ENCODE measurements at regions not wholly inside any gene's neighbourhood (a gene's known extent, or its start where the extent isn't known, plus 50 kb on each side); places are given as distances from the start of the nearest gene placed in this dataset.

DNA sequence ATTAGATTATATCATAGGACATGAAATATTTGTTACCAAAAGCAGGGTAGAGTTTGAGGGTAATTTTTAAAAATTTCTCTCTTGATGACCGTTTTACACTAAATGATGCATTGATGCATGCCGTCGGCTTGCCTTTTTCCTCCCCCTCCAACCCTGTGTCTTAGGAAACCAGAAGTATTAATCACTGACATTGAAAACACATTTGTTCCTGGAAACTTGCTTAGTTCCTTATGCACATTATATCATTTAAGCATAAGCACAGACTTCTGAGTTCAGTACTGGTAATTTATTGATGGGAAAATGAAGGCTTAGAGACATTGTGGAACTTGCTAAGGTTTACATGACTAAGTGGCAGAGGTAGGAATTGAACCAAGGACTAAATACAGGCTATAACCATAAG, 206.3 kb upstream of the SPHKAP start:
- intact Hi-C loops (cut with micrococcal nuclease): no loop called here
- ChIA-PET POLR2A (ENCODE audit: partially characterized antibody) (no interaction called here), CTCF (ENCODE audit: partially characterized antibody) (no interaction called here)
- Histone ChIP-seq H3K36me3 (ENCODE audit: insufficient read depth, low read length) (no peaks in the 10 kb centered on the region), H3K27me3 (ENCODE audit: insufficient read depth, low read length) (no peaks in the 10 kb centered on the region), H3K9me3 (ENCODE audit: control insufficient read depth in 1 of 2, low read length in 2 of 2) (no peaks in the 10 kb centered on the region), H3K4me3 (ENCODE audit: low read length in 2 of 2) (no peak overlapping the region), H3K27ac (ENCODE audit: low read depth, low read length) (no peak overlapping the region), H3K4me1 (ENCODE audit: insufficient read depth, low read length) (no peaks in the 10 kb centered on the region)
- H3K4me3 Mint-ChIP-seq: no peak overlapping the region
- H3K27ac Mint-ChIP-seq: no peak overlapping the region
- H3K9me3 Mint-ChIP-seq: peaks cover 2 to 11% (median 4%) of the 10 kb centered on the region in 8 donors
- no peak for DNase-seq
- H3K36me3 Mint-ChIP-seq: no peaks in the 10 kb centered on the region
- H3K27me3 Mint-ChIP-seq: no peaks in the 10 kb centered on the region
- no peaks in the 10 kb centered on the region for H3K4me1 Mint-ChIP-seq

DNA sequence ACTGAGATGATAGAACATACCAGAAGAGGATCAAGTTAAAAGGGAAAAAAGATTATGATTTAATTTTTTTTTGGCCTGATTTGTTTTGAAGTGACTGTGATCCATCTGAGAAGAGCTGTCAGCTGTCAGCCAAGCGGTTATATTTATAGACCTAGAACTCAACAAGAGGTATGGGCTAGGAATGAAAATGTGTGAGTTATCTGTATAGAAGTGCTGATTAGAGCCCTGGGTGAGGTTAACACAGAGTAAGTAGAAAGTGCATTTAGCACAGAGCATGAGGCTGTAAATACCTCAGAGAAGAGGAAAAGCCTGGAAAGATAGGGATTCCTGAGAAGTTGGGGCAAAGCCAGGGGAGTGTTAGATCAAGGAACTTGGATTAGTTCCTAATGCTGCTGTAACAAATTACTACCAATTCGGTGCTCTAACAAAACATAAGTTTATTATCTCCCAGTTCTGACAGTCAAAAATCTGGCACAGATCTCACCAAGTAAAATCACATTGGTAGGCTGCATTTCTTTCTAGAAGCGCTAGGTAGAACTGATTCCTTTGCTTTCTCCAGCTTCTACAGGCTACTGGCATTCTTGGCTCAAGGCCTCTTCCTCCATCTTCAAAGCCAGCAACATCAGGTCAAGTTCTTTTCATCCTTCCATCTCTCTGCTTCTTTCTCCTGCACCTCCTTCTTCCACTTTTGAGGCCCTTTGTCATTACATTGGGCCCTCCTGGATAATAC, 197.4 kb upstream of the SPHKAP start:
- no peaks in the 10 kb centered on the region for H3K4me1 ChIP-seq (ENCODE audit: insufficient read depth, low read length)
- no peak overlapping the region for H3K27ac ChIP-seq (ENCODE audit: low read depth, low read length)
- H3K4me3 ChIP-seq (ENCODE audit: low read length in 2 of 2): no peak overlapping the region
- H3K4me1 Mint-ChIP-seq: no peaks in the 10 kb centered on the region
- H3K4me3 Mint-ChIP-seq: no peak overlapping the region
- no peaks in the 10 kb centered on the region for H3K36me3 ChIP-seq (ENCODE audit: insufficient read depth, low read length)
- H3K36me3 Mint-ChIP-seq: no peaks in the 10 kb centered on the region
- no peaks in the 10 kb centered on the region for H3K27me3 ChIP-seq (ENCODE audit: insufficient read depth, low read length)
- H3K27me3 Mint-ChIP-seq: no peaks in the 10 kb centered on the region
- no peak for DNase-seq
- no peak overlapping the region for H3K27ac Mint-ChIP-seq
- ChIA-PET CTCF (ENCODE audit: partially characterized antibody) (no interaction called here), POLR2A (ENCODE audit: partially characterized antibody) (no interaction called here)
- intact Hi-C loops (cut with micrococcal nuclease): no loop called here
- H3K9me3 ChIP-seq (ENCODE audit: control insufficient read depth in 1 of 2, low read length in 2 of 2): no peaks in the 10 kb centered on the region
- H3K9me3 Mint-ChIP-seq: peaks cover 0 to 4% (median 0%) of the 10 kb centered on the region in 8 donors

DNA sequence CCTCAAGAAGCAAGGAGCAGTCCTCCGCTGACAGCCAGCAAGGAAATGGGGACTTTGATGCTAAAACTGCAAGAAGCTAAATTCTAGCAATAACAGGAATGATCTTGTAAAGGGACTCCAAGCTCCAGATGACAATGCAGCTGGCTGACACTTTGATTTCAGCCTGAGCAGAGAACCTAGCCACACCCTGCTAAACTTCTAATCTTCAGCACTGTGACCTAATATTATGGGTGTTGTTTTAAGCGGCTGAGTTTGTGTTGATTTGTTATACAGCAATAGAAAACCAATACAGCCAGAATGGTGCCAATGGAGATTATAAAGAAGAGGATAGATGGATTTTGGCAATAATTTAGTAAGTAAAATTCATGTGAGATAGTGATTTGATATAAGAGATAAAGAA, 196.7 kb upstream of the SPHKAP start:
- Mint-ChIP-seq H3K27me3 (no peaks in the 10 kb centered on the region), H3K36me3 (no peaks in the 10 kb centered on the region), H3K9me3 (peaks cover 0 to 4% (median 0%) of the 10 kb centered on the region in 8 donors), H3K4me3 (no peak overlapping the region), H3K4me1 (no peaks in the 10 kb centered on the region), H3K27ac (no peak overlapping the region)
- H3K36me3 ChIP-seq (ENCODE audit: insufficient read depth, low read length): no peaks in the 10 kb centered on the region
- intact Hi-C loops (cut with micrococcal nuclease): no loop called here
- no peaks in the 10 kb centered on the region for H3K9me3 ChIP-seq (ENCODE audit: control insufficient read depth in 1 of 2, low read length in 2 of 2)
- DNase-seq: no peak
- POLR2A ChIA-PET (ENCODE audit: partially characterized antibody): no interaction called here
- H3K27ac ChIP-seq (ENCODE audit: low read depth, low read length): no peak overlapping the region
- H3K4me1 ChIP-seq (ENCODE audit: insufficient read depth, low read length): no peaks in the 10 kb centered on the region
- CTCF ChIA-PET (ENCODE audit: partially characterized antibody): no interaction called here
- H3K27me3 ChIP-seq (ENCODE audit: insufficient read depth, low read length): no peaks in the 10 kb centered on the region
- H3K4me3 ChIP-seq (ENCODE audit: low read length in 2 of 2): no peak overlapping the region

DNA sequence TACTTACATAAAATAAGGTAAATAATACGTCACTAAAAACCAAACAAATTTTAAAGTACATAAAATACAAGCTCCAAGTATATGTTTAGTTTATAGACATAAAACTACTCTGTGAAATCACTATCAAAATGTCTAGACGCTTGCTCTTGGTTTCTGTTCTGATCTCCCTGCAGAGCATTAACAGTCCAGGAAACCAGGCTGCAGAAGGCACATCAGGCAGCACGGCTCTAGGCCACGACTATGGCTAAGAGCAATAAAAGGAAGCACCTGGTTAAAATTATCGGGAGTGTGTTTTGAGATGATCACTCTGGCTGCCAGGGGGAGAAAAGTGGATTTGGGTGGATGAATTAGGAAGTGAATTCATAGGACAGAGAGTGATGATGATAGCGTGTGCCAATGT, 196.0 kb upstream of the SPHKAP start:
- Mint-ChIP-seq H3K9me3 (peaks cover 0 to 4% (median 0%) of the 10 kb centered on the region in 8 donors), H3K4me1 (no peaks in the 10 kb centered on the region), H3K36me3 (no peaks in the 10 kb centered on the region), H3K27ac (no peak overlapping the region), H3K4me3 (no peak overlapping the region), H3K27me3 (no peaks in the 10 kb centered on the region)
- CTCF ChIA-PET (ENCODE audit: partially characterized antibody): no interaction called here
- Histone ChIP-seq H3K27me3 (ENCODE audit: insufficient read depth, low read length) (no peaks in the 10 kb centered on the region), H3K27ac (ENCODE audit: low read depth, low read length) (no peak overlapping the region), H3K4me1 (ENCODE audit: insufficient read depth, low read length) (no peaks in the 10 kb centered on the region), H3K4me3 (ENCODE audit: low read length in 2 of 2) (no peak overlapping the region), H3K36me3 (ENCODE audit: insufficient read depth, low read length) (no peaks in the 10 kb centered on the region), H3K9me3 (ENCODE audit: control insufficient read depth in 1 of 2, low read length in 2 of 2) (no peaks in the 10 kb centered on the region)
- DNase-seq: no peak
- POLR2A ChIA-PET (ENCODE audit: partially characterized antibody): no interaction called here
- intact Hi-C loops (cut with micrococcal nuclease): no loop called here

DNA sequence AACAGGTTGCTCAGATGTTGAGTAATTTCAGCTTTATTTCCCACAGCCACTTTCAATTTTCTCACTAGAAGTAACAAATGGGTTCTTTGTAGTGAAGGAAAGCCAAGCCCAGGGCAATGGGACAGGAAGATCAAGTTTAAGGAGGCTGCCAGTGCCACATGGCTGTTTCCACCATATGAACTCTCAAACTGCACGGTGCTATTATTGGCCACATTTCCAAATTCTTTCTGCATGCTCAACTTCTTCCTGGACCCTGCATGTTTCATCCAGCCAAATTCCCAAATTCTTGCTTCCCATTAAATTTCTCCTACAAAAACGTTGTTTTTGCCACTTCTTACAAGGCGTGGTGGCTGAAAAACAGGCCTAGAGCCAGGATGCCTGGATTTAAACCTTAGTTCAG, 193.3 kb upstream of the SPHKAP start:
- CTCF ChIA-PET (ENCODE audit: partially characterized antibody): no interaction called here
- H3K36me3 Mint-ChIP-seq: no peaks in the 10 kb centered on the region

DNA sequence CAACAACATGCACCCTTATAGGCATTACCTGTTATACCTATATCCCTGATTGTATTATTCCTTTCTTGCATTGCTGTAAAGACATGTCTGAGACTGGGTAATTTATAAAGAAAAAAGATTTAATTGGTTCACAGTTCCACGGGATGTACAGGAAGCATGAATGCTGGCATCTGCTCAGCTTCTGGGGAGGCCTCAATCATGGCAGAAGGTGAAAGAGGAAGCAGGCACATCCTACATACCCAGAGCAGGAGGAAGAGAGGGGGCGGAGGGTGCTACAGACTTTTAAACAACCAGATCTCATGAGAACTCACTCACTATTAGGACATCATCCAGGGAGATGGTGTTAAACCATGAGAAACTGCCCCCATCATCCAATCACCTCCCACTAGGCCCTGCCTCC, 191.7 kb upstream of the SPHKAP start:
- POLR2A ChIA-PET (ENCODE audit: partially characterized antibody): no interaction called here
- CTCF ChIA-PET (ENCODE audit: partially characterized antibody): no interaction called here

More for the DNA sequence above, 193.3 kb upstream of the SPHKAP start:
- H3K4me3 ChIP-seq (ENCODE audit: low read length in 2 of 2): no peak overlapping the region
- H3K9me3 ChIP-seq (ENCODE audit: control insufficient read depth in 1 of 2, low read length in 2 of 2): no peaks in the 10 kb centered on the region
- no peak overlapping the region for H3K27ac Mint-ChIP-seq
- POLR2A ChIA-PET (ENCODE audit: partially characterized antibody): no interaction called here
- no peak overlapping the region for H3K27ac ChIP-seq (ENCODE audit: low read depth, low read length)
- peaks cover 0 to 5% (median 1%) of the 10 kb centered on the region in 8 donors for H3K9me3 Mint-ChIP-seq
- DNase-seq: no peak
- H3K27me3 ChIP-seq (ENCODE audit: insufficient read depth, low read length): no peaks in the 10 kb centered on the region
- H3K4me1 ChIP-seq (ENCODE audit: insufficient read depth, low read length): no peaks in the 10 kb centered on the region
- intact Hi-C loops (cut with micrococcal nuclease): no loop called here
- H3K36me3 ChIP-seq (ENCODE audit: insufficient read depth, low read length): no peaks in the 10 kb centered on the region
- H3K4me3 Mint-ChIP-seq: no peak overlapping the region
- H3K27me3 Mint-ChIP-seq: no peaks in the 10 kb centered on the region
- H3K4me1 Mint-ChIP-seq: no peaks in the 10 kb centered on the region

DNA sequence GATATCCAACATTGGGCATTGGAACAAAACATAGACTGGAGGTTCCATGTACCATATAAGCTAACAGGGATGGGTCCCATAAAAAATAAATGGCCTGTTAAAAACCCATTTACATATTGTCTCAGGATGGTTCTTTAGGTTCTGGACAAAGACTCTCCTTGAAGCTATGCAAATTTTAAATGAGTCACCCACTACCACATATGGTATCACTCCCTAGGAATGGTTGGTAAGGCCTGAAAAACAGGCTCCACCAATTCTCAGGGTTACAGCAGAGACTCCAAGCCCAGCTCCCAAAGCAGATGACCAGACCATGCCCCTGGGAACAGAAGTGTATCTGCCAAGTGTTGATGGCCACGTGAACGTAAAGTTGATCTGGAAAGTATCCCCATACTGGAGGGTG, 190.7 kb upstream of the SPHKAP start:
- H3K27ac Mint-ChIP-seq: no peak overlapping the region
- H3K36me3 Mint-ChIP-seq: no peaks in the 10 kb centered on the region
- no peaks in the 10 kb centered on the region for H3K27me3 Mint-ChIP-seq
- Histone ChIP-seq H3K9me3 (ENCODE audit: control insufficient read depth in 1 of 2, low read length in 2 of 2) (no peaks in the 10 kb centered on the region), H3K4me3 (ENCODE audit: low read length in 2 of 2) (no peak overlapping the region), H3K27me3 (ENCODE audit: insufficient read depth, low read length) (no peaks in the 10 kb centered on the region), H3K36me3 (ENCODE audit: insufficient read depth, low read length) (no peaks in the 10 kb centered on the region), H3K27ac (ENCODE audit: low read depth, low read length) (no peak overlapping the region), H3K4me1 (ENCODE audit: insufficient read depth, low read length) (no peaks in the 10 kb centered on the region)
- H3K9me3 Mint-ChIP-seq: peaks cover 0 to 5% (median 2%) of the 10 kb centered on the region in 8 donors
- POLR2A ChIA-PET (ENCODE audit: partially characterized antibody): no interaction called here
- no peak for DNase-seq
- H3K4me1 Mint-ChIP-seq: no peaks in the 10 kb centered on the region
- no peak overlapping the region for H3K4me3 Mint-ChIP-seq
- CTCF ChIA-PET (ENCODE audit: partially characterized antibody): no interaction called here
- intact Hi-C loops (cut with micrococcal nuclease): no loop called here

More for the DNA sequence above, 191.7 kb upstream of the SPHKAP start:
- Histone ChIP-seq H3K9me3 (ENCODE audit: control insufficient read depth in 1 of 2, low read length in 2 of 2) (no peaks in the 10 kb centered on the region), H3K4me3 (ENCODE audit: low read length in 2 of 2) (no peak overlapping the region), H3K36me3 (ENCODE audit: insufficient read depth, low read length) (no peaks in the 10 kb centered on the region), H3K4me1 (ENCODE audit: insufficient read depth, low read length) (no peaks in the 10 kb centered on the region), H3K27me3 (ENCODE audit: insufficient read depth, low read length) (no peaks in the 10 kb centered on the region), H3K27ac (ENCODE audit: low read depth, low read length) (no peak overlapping the region)
- DNase-seq: no peak
- Mint-ChIP-seq H3K27ac (no peak overlapping the region), H3K4me1 (no peaks in the 10 kb centered on the region), H3K27me3 (no peaks in the 10 kb centered on the region), H3K36me3 (no peaks in the 10 kb centered on the region), H3K4me3 (no peak overlapping the region), H3K9me3 (peaks cover 0 to 5% (median 3%) of the 10 kb centered on the region in 8 donors)
- intact Hi-C loops (cut with micrococcal nuclease): no loop called here
